ENCODE measurements at regions not wholly inside any gene's neighbourhood (a gene's known extent, or its start where the extent isn't known, plus 50 kb on each side); places are given as distances from the start of the nearest gene placed in this dataset.

DNA sequence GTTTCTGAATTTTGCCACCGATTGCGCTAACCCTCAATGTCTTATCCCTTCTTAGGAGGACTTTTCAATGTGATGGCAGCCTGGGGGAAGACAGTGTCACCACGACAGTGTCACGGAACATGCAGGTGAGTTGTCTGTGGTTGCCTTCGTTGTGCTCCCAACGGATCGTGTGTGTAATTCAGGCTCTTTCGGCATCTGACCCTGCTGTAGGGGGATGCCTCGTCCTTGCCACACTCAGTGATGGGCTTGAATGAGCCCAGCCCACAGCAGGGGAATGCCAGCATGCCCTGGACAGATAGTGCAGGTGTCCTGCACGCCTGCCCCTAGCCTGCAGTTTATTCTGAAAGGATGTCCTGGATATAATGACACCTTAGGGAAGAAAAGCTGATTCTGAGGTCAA lies 123.8 kb upstream of the RTL1 start:
- DNase-seq: no peak

DNA sequence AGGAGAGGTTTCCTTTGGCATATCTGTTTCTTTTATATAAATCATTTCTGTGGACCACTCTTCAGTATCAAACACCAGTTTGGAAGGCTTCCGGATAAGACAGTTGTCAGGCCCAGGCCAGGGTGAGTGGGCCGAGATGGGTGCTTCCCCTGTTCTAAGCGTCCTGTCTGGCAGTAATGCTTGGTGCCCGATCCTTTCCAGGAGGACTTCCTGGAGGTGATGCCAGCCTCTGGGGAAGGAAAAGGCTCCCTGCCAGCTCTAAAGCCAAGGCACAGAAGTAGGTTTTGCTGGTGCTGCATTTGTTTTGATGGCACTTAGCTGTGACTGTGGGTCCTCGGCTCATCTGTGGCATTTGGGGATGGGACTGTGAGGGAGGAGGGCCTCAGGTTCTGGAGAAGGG lies 124.4 kb upstream of the RTL1 start:
- DNase-seq: no peak

DNA sequence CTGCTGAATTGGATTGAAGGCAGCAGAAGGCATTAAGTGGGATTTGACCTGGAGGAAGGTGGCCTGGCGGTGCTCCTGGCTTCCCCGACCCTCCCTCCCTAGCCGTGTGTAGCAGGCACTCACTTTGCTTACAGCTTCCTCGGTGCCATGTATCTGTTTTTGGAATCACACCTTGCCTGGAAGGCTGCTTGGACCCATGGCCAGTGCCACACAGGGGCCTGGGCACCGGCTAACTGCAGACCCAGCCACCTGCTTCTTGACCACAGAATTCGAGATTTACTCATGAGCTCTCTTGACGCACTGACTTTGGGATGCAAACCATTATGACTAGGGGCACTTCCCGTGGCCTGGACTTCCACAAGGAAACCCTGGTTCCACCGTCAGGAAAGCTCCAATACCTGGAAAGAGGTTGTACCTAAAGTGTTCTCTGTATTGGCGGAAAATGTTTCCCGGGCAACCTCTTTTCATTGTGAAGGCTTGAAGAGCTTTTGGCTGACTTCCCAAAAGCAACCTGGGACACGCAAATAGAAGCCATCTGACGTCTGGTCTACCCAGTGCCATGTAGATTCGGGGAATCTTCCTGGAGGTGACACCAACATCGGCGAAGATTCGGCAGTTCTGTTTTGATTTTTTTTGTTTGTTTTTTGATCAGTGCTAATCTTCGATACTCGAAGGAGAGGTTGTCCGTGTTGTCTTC lies 125.6 kb upstream of the RTL1 start:
- peak in 1 of 2 experiments; percentile 29 for DNase-seq

DNA sequence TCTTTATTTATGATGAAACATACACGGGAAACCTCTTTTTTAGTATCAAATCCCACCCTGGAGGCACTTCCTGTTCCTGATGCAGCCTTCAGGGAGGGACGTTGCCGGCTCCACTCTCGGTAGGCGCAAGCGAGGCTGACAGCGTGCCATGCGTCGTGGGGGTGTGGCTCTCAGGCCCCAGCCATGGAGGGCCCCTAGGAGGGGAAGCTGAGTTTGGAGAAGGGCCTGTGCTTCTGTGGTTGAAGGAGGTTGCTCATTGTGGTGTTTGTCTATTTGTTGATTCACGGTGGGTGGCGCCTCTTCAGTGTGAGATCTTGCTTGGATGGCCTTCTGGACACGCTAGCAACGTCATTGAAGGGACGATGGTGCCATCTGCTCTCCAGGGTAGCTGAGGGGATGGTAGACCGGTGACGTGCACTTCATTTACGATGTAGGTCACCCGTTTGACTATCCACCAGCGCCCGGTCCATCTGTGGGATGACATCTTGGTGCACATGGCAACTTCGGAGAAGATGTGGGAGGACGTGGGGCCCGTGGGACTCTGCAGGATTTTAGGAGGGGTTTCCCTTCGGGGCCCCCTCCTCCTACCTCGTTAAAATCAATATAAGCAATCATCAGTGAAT lies 126.3 kb upstream of the RTL1 start:
- no peak for DNase-seq

DNA sequence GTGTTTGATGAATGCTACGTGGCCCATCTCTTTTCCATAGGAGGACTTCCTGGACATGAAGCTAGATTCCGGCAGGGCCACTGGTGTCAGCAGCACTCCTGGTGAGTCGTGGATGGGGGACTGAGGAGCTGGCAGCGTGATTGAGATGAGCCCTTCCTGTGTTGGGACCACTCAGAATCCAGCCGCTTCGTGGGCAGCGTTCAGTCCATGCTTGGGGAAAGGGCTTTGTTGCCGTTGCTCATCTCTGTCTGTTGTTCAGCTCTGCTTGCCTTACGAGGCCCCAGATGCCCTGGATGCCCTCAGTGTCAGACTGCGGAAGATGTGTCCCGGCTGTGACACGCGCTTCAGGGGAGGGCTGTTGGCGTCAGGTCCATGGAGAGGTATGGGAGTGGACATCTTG lies 127.1 kb upstream of the RTL1 start:
- no peak for DNase-seq

DNA sequence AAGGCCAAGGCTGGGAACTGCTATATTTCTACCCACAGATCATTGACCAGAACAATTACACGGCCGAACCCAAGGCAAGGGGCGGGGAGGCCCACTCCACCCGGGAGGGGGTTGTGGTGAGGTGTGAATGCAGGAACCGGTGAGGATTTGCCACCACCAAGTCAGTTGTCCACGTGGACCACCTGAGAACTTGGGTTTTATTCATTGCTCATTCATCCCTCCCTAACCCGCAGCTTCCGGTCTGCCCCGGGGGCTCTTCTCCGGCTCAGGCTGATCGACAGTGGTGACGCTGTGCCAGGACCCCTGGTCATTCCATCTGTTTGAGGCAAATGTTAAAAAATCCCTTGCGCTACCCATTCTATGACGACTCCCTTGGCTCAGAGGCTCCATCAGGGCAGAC lies 127.7 kb upstream of the RTL1 start:
- no peak for DNase-seq

DNA sequence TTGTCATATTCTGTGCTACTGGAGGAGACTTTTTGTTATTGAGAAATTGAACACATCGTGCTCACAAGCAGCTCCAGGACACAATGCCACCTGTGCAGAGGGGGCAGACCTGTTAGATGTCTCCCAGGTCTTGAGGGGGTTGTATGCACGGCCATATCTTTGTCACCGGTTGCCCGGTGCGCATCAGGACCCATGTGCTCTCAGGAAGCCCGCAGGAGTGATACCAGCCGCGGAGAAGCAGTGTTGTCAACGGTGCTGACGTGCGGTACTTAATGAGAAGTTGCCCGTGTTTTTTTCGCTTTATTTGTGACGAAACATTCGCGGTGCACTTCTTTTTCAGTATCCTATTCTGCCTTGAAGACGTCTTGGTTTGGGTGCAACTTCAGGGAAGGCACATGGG lies 128.2 kb upstream of the RTL1 start:
- DNase-seq: no peak

DNA sequence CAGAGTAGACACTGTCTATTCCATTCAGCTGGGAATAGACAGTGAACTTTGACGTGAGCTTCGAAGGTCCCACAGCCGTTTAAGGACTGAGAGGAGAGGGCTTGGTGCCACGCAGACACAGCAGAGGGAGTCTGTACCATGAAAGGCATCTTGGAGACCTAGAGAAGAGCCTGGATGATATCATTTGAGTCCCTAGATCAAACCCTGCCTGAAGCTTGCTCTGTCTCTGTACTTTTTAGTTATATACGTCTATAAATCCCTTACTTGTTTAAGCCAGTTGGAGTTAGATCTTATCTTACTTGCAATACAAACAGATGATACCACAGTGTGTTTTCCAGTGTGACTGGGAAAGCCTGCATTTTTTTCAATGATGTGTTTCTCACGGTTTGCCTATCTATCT lies 128.9 kb upstream of the RTL1 start:
- DNase-seq: no peak

DNA sequence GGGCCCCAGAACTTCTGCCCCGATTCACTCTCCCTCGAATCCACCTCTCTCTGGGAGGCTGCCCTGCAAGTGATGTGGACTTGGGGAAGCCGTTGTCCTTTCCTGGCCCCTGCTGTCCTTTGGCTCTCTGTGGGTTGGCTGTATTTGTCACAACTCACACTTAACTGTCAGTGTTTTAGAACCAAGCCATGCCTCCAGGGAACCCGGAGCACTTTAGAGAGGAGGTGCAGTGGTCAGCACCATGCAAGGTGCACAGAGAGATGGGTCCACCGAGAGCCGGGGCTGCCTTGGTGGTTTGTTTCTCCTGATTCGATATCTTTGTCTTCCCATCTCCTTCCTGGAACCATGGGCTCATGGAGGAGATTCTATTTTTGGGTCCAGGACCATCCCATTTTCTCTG lies 129.5 kb upstream of the RTL1 start:
- no peak for DNase-seq

DNA sequence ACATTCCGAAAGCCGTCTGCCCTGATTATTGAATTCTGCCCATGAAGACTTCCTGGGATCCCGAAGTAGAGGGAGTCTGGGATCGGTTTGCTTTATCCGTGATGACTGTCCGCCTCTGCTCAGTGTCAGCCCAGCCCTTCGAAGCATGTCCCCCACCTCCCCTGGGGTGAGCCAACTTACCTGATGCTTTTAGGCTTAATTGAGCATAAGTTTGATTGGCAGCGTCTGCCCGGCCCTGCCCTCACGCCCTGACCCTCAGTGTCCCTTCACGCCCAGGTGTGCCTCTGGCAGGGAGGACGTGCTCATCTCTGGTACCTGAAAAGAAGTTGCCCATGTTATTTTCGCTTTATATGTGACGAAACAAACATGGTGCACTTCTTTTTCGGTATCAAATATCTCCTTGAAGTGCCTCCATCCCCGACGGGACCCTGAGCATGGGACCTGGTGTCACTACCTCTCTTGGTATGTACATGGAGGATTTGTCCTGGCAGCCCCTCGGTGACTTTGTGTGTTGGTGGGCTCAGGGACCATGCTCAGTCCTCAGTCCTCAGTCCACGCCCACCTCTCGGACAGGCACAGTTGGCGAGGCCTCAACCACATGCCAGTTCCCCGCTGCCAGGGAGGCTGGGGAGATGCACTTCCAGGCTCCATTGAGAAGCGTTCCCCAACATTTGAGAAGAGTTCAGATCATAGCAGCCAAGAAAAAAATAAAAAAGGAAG lies 130.1 kb upstream of the RTL1 start:
- no peak for DNase-seq

DNA sequence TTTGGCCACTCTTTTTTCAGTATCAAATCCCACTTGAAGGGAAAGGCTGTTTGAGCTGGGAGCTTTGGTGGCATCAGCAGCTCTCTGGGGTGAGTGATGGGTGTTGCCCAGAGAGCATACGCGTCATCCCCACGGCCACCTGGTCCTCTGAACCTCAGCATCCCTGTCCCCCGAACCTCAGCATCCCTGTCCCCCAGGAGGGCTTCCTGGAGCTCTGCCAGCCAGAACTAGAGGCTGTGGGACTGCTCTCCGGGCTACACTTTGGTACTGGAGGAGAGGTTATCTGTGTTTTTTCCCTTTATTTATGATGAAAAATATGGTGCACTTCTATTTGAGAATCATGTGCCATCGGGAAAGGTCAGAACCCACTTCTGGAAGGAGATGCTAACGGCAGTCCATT lies 131.5 kb upstream of the RTL1 start:
- DNase-seq: no peak

DNA sequence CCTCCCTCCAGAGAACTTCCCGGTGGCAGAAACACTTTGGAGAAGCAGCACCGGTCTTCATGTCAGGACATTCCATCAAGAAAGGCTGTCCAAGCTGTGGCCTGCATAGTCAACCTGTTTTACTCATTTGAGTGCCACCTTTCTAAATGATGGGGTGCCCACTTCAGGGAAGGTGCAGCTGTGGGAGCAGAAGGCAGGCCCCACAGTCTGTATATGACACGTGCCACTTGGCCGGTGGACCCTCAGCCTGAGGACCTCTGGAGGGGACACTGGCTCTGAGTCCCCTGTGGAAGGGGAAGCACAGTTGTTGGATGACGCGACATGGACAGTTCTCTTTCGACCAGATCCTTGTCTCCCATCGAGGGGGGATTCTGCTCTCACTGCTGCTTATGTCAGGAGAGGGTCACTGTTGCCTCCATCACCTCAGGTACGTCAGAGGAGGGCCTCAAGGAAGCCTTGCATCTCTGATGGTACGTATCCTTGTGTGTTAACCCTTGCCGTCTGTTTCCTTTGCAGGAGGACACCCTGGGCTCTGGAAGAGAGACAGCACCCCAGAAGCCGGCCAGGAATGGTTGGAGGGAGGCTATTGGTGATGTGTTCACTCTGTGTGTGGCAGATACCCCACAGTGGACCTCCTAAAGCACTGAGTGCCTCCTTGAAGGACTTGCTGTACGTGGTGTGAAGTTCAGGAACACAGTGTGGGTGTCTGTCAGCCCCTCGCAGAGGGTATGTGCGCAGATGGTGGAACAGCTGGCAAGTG lies 132.1 kb upstream of the RTL1 start:
- peak; percentile 17 to 61 for DNase-seq

DNA sequence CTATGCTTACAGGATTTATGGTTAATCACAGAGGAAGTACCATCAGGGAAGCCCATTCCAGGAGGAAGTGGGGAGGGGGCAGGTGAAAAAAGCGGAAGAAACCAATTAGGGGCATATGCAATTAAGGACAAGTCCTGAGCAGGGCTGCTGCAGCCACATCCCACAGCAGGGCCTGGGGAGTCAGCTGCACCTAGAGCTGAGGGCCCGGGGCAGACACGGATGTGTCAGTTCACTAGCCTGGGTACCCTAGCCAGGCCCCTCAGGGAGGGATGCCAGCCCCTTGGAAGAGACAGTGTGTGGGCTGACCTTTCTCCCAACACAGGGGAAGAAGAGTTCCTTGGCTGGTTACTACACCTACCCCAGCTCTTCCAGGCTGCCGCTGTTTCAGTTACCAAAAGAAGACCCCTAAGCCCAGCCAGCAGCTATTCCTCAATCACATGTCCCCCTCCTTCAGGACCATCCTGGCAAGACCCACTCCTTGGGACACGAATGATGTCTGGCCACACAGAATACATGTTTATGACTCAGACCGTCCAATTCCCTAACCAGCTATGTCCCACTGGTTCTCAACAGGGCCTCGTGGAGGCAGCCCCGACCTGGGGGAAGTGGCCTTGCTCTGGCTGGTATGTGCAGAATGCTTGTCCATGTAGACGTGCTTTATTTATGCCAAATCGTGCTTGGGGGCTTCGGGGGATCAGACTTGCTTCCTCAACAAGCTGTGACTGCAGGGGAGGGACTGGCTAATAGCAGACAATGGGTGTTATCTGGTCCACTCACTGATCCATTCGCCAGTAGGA lies 133.7 kb upstream of the RTL1 start:
- DNase-seq: no peak

DNA sequence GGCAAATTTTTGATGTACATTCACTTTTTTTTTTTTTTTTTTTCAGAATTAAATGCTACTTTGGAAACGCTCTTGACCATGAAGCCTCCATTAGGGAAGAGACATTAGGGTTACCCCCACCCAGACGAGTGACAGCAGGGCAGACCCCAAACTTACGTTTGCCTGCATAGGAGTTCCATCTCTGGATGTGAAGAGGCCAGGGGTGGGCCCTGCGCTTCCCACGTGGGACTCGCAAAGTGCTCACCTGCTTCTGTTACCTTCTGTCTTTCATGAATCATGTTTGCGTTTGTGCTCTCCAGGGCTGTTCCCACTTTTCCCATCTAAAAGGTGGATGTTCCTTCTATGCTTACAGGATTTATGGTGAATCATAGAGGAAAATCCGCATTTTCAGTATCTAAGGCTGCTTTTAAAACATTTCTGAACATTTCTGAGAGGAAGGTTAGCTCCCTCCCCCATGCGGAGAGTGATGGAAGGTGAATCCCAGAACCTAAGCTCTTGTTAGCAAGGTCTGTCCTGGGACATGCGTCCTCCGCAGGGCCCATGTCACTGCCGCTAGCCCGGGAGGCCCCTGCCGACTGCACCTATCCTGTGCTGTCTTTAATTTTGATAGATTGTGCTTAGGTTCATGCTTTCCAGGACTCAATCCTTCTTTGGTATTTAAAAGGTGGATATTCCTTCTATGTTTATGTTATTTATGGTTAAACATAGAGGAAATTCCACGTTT lies 135.7 kb upstream of the RTL1 start:
- DNase-seq: no peak

DNA sequence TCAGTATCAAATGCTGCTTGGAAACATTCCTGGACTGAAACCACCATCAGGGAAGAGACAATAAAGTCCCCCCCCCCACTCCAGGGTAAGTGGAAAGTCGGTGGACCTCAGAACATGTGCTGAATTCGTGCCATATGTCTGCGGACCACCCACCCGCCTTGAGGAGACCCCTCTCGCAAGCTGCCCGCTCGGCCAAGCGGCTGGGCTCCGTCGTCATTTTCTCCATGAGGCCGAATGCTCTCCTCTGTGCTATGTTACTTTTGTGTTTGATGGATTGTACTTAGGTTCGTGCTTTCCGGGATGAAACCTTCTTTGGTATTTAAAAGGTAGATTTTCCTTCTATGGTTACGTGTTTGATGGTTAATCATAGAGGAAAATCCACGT lies 136.2 kb upstream of the RTL1 start:
- DNase-seq: no peak

DNA sequence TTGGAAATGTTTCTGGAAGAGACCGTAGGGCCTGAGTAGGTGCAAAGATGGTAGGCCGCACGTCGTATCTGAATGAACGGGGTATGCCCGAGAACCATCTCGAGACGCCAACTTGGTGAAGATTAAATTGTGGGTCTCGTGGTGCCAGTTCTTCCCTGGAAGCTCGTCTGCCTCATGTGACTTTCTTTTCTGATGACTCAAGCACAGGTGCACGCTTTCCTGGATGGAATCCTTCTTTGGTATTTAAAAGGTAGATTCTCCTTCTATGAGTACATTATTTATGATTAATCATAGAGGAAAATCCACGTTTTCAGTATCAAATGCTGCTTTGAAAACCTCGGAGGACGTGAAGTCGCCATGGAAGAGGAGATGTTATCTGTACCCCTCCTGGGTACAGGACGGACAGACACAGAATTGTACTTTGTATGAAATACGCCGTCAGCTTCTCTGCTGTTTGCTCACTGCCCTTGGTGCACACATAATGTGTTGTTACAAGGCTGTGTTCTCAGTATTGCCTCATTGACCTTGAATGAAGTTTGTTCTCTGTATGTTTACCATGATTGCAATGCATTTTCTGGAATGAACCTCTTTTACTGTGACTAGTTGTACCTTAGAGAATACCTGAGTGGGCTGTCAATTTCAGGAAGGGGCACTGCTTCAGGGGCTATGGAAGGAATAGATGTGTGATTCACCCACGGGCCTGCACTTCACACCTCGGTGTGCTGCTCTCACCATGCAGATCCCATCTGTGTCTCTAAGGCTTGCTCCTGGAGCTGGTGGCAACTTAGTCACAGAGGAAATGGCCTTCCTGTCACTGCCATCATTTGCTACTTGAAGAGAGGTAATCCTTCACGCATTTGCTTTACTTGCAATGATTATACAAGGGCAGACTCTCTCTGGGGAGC lies 137.3 kb upstream of the RTL1 start:
- no peak for DNase-seq

DNA sequence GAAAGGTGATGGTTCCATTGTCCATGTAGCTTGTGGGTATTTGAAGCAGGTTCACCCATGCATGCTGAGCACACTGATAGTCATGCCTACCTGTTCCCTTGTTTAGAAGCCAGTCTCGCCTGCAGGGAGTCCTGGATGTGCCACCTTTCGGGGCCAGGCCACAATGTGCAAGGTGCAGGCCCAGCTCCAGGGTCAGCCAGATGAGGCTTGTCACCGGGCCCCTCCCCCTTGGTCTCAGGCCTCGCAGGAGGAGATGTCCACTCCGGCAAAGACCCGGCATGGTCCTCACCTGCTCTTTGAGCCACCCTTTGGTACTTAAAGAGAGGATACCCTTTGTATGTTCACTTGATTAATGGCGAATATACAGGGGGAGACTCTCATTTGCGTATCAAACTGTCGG lies 140.4 kb upstream of the RTL1 start:
- no peak for DNase-seq

DNA sequence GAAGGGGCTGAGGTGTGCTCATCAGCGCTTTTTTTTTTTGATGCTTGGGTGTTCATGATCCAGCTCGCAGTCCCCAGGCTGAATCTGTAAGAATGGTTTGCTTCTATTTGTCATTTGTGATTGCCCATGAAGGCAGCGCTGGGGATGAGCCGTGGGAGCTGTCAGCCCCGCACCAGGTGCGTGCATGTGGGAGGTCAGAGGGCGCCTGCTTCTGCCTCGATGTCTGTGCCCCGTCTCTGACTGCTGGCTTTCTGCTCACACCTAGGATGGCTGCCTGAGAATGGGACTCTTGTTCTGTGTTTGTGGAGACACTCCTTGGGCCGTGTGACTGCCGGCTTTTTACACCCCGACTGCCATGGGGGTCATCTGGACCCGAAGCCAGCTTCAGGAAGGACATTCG lies 141.2 kb upstream of the RTL1 start:
- no peak for DNase-seq

DNA sequence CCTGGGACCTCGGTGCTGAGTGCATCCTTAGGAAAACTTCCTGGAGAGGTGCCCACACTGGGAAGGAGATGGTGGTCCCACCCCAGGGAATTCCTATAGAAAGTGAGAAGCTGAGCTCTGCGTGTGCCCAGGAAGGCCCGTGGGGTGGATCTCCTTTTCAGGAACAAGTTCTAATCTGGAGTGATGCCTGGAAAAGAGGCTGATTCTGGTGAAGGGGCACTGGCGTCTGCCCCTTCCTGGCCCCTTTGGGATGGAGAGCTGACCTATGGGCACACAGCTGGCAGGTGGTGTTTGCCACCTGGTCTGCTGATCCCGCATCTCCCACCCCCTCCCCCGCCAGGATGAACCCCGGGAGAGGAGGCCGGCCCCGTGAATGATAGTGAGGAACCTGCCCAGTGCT lies 142.0 kb upstream of the RTL1 start:
- DNase-seq: no peak

DNA sequence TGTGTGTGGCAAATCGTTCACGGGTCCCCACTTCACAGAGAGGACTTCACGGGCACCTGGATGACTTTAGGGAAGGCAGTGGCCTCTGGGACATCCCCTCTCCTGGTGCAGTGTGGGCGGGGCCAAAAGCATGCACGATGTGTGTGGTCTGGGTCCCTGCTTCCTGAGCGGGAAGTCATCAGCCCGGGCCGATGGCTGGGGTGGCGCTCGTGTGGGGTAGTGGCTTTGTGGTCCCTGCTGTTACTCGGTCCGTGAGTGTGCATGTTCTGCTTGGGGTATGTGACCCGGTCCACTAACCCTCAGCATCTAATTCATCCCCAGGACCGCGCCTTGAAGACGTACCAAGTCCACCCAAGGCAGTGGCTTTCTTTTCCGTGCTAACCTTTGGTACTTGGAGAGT lies 142.5 kb upstream of the RTL1 start:
- no peak for DNase-seq

DNA sequence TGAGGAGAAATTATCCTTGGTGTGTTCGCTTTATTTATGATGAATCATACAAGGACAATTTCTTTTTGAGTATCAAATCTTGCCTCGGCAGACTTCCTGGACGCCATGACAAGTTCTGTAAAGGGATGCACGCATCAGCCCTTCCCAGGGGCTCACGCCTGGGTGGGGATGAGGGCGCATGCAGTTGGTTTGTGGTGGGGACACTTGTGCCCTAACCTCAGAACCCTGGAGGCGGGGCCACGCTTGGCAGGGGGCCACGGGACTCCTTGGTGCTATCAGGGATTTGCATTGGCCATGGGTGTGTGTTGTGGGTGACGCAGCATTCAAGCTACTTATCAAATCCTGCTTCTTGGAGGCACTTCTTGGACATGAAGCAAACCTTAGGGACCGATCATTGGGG lies 143.8 kb upstream of the RTL1 start:
- no peak for DNase-seq
